DND-41 (cell line): ENCODE measurements at regions not wholly inside any gene's neighbourhood (a gene's known extent, or its start where the extent isn't known, plus 50 kb on each side); places are given as distances from the start of the nearest gene placed in this dataset.
"Not testable (repeated sequence)": the region's sequence is repeated elsewhere in the genome, so short reads cannot be mapped to it uniquely, and the experiment has no call there.

ENCODE experiments used
- ATAC-seq: fragments of 200-7000 bp; cut with Tn5 transposase; 3 replicates; pipeline ENCODE4 v1.9.1; 2021; ENCODE audit warnings: low read depth; ENCODE audit not compliant: insufficient read depth
- DNase-seq: peaks from one replicate; pipeline ENCODE4 v3.0.0-alpha.2; 2020
- H2AFZ ChIP-seq: 2 replicates; pipeline ENCODE4 v1.6.0; 2012; ENCODE audit warnings: low read depth, low read length
- H3K27ac ChIP-seq: 2 replicates; pipeline ENCODE4 v1.5.1; 2012; ENCODE audit warnings: low read length, inconsistent platforms
- H3K27me3 ChIP-seq: fragments of 200-600 bp; sonication (generic); 2 replicates; pipeline ENCODE4 v1.6.0; 2012; ENCODE audit warnings: low read length, mild to moderate bottlenecking, inconsistent platforms; ENCODE audit not compliant: insufficient read depth, poor library complexity
- H3K36me3 ChIP-seq: 2 replicates; pipeline ENCODE4 v1.5.1; 2012; ENCODE audit warnings: low read length, inconsistent platforms; ENCODE audit not compliant: insufficient read depth
- H3K4me1 ChIP-seq: 2 replicates; pipeline ENCODE4 v1.5.1; 2012; ENCODE audit warnings: mild to moderate bottlenecking, low read length; ENCODE audit not compliant: insufficient read depth
- H3K4me2 ChIP-seq: 2 replicates; pipeline ENCODE4 v1.6.0; 2012; ENCODE audit warnings: mild to moderate bottlenecking, moderate library complexity, low read length, inconsistent platforms; ENCODE audit not compliant: insufficient read depth
- H3K4me3 ChIP-seq, 2 experiments: fragments of 200-600 bp in 1 of 2; shearing (Covaris generic) in 1 of 2; 2 replicates each; pipeline ENCODE4 v1.5.1; 2012 to 2016; ENCODE audit warnings: inconsistent platforms in 2 of 2, low read length in 2 of 2, mild to moderate bottlenecking in 2 of 2, low read depth in 1 of 2, moderate library complexity in 1 of 2
- H3K79me2 ChIP-seq: 2 replicates; pipeline ENCODE4 v1.6.0; 2012; ENCODE audit warnings: low read length, inconsistent platforms; ENCODE audit not compliant: insufficient read depth
- H3K9ac ChIP-seq: 2 replicates; pipeline ENCODE4 v1.6.0; 2012; ENCODE audit warnings: low read depth, mild to moderate bottlenecking, inconsistent platforms, low read length, moderate library complexity
- H3K9me3 ChIP-seq: 2 replicates; pipeline ENCODE4 v1.5.1; 2012; ENCODE audit warnings: low read length, moderate library complexity, mild to moderate bottlenecking, inconsistent platforms; ENCODE audit not compliant: insufficient read depth, severe bottlenecking
- H4K20me1 ChIP-seq: 2 replicates; pipeline ENCODE4 v1.6.0; 2012; ENCODE audit warnings: low read length; ENCODE audit not compliant: insufficient read depth
- EZH2 ChIP-seq: IDR thresholded peaks from 3 replicates; pipeline ENCODE4 v1.6.1; 2012; ENCODE audit warnings: borderline replicate concordance, low read depth, mild to moderate bottlenecking, moderate library complexity, low read length, inconsistent platforms; ENCODE audit not compliant: severe bottlenecking
- TF ChIP-seq, protein P1 (sequence below): IDR thresholded peaks from 2 replicates; pipeline ENCODE4 v1.5.1; 2012; ENCODE audit warnings: borderline replicate concordance, low read length, moderate library complexity, mild to moderate bottlenecking; ENCODE audit not compliant: poor library complexity, severe bottlenecking; ENCODE audit errors: extremely low read depth

DNA sequence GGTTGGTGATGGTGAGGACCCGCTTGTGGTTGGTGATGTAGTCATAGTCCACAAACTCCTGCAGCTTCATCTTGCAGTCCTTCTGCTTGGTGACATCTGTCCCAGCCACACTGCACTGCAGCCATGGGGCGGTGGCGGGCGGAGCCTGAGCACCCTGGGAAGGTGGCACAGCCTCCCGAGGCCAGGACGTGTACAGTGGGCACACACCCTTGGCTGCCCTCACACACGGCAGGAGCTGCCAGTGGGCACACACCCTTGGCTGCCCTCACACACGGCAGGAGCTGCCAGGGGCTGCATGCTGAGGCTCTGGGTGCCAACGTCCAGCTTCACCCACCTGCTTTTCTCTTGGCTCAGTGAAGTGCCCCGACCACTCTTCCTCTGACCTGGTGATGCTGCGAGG is 128.7 kb downstream of the TUBA3C start:
- Histone ChIP-seq H3K27ac (no peak overlapping the region), H3K27me3 (no peaks in the 10 kb centered on the region), H3K4me2 (no peak overlapping the region), H3K36me3 (no peaks in the 10 kb centered on the region), H2AFZ (no peak overlapping the region), H3K9me3 (peaks cover 13% of the 10 kb centered on the region), H3K79me2 (no peaks in the 10 kb centered on the region), H4K20me1 (no peaks in the 10 kb centered on the region), H3K4me3 (no peak overlapping the region), H3K9ac (no peak overlapping the region), H3K4me1 (no peaks in the 10 kb centered on the region)
- TF ChIP-seq EZH2, result no peak
- TF ChIP-seq, protein P1, sequence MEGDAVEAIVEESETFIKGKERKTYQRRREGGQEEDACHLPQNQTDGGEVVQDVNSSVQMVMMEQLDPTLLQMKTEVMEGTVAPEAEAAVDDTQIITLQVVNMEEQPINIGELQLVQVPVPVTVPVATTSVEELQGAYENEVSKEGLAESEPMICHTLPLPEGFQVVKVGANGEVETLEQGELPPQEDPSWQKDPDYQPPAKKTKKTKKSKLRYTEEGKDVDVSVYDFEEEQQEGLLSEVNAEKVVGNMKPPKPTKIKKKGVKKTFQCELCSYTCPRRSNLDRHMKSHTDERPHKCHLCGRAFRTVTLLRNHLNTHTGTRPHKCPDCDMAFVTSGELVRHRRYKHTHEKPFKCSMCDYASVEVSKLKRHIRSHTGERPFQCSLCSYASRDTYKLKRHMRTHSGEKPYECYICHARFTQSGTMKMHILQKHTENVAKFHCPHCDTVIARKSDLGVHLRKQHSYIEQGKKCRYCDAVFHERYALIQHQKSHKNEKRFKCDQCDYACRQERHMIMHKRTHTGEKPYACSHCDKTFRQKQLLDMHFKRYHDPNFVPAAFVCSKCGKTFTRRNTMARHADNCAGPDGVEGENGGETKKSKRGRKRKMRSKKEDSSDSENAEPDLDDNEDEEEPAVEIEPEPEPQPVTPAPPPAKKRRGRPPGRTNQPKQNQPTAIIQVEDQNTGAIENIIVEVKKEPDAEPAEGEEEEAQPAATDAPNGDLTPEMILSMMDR, result no peak
- ATAC-seq (no peak), DNase-seq (no peak)

DNA sequence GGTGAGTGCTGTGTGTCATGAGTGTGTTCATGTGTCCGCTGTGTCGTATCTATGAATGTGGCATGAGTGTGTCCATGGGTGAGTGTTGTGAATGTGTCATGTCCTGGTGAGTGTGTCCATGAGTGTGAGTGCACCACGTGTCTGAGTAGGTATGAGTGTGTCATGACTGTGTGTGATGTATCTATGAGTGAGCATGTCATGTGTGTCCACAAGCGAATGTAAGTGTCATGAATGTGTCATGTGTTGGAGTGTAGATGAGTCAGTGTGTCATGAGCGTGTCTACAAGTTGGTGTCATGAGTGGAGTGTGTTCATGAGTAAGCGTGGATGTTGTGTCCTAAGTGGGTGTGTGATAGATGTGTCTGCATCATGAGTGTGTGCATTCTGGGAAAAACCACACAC is 129.4 kb downstream of the TUBA3C start:
- ATAC-seq, result no peak
- H3K9me3 ChIP-seq, result peaks cover 13% of the 10 kb centered on the region

DNA sequence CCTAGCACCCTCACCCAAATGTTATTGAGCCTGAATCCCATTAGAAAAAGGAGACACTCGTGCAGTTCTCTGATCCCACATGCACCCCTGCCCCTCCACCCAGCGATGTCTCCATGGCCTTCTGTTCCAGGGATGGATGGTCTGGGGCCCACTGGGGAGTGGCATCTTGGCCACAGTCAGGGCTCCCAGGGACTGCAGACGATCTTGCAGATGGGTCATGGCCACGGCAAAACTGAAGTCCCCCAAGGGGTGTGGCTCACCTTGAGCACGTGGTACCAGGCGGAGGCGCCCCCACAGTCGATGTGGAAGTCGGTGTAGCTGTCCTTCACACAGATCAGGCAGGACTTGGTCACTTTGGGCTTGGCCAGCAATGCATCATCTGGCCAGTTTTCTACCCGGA is 130.7 kb downstream of the TUBA3C start:
- Histone ChIP-seq H3K4me2 (no peak overlapping the region), H3K9ac (no peak overlapping the region), H4K20me1 (no peaks in the 10 kb centered on the region), H3K9me3 (peaks cover 2% of the 10 kb centered on the region), H3K4me3 (no peak overlapping the region), H3K79me2 (no peaks in the 10 kb centered on the region), H2AFZ (no peak overlapping the region), H3K36me3 (no peaks in the 10 kb centered on the region), H3K27ac (no peak overlapping the region), H3K4me1 (no peaks in the 10 kb centered on the region), H3K27me3 (no peaks in the 10 kb centered on the region)
- ATAC-seq (no peak), DNase-seq (no peak)
- TF ChIP-seq EZH2, result no peak
- TF ChIP-seq, protein P1, result no peak

More for the DNA sequence above, 129.4 kb downstream of the TUBA3C start:
- no peaks in the 10 kb centered on the region for H3K36me3 ChIP-seq
- no peaks in the 10 kb centered on the region for H4K20me1 ChIP-seq
- no peak overlapping the region for H3K9ac ChIP-seq
- no peak overlapping the region for H2AFZ ChIP-seq
- TF ChIP-seq, protein P1, result no peak
- no peak for TF ChIP-seq EZH2
- no peaks in the 10 kb centered on the region for H3K4me1 ChIP-seq
- H3K4me3 ChIP-seq, result no peak overlapping the region
- no peak for DNase-seq
- H3K27me3 ChIP-seq, result no peaks in the 10 kb centered on the region
- H3K27ac ChIP-seq, result no peak overlapping the region
- no peak overlapping the region for H3K4me2 ChIP-seq
- no peaks in the 10 kb centered on the region for H3K79me2 ChIP-seq

DNA sequence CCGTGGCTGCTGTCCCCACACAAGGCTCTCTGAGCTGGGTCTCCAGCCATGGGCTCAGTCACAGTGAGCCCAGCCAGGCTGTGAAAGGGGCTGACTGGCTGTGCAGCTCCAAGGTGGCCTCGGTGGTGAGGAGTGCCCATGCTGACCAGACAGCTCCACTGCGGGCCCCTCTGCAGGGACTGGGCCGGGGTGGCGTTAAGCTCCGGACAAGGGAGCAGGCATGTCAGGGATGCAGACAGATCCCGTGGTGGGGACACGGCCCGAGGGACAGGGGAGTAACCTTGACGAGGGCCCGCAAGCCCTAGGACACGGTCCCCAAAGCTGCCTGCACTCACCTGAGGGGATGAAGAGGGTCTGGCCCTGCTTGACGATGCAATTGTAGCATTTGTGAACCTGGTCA is 132.0 kb downstream of the TUBA3C start:
- not testable (repeated sequence) for H4K20me1 ChIP-seq, H3K27me3 ChIP-seq, DNase-seq, H2AFZ ChIP-seq, H3K4me1 ChIP-seq, H3K9ac ChIP-seq, H3K36me3 ChIP-seq, H3K79me2 ChIP-seq, H3K4me2 ChIP-seq, H3K27ac ChIP-seq, ATAC-seq, H3K4me3 ChIP-seq, H3K9me3 ChIP-seq
